ENCODE measurements at regions not wholly inside any gene's neighbourhood (a gene's known extent, or its start where the extent isn't known, plus 50 kb on each side); places are given as distances from the start of the nearest gene placed in this dataset.

- no peak for DNase-seq
Observed at GRCh38 chr13:31853643-31854326, 114.5 kb downstream of the RXFP2 start.

GRCh38 chr13:31859571-31859970, 120.2 kb downstream of the RXFP2 start:
- DNase-seq: no peak

- DNase-seq: no peak
Observed at GRCh38 chr13:31860002-31860401, 120.7 kb downstream of the RXFP2 start.

GRCh38 chr13:31862828-31863227, 123.5 kb downstream of the RXFP2 start:
- DNase-seq: no peak

GRCh38 chr13:31864307-31864706, 125.0 kb downstream of the RXFP2 start:
- DNase-seq: no peak

DNA sequence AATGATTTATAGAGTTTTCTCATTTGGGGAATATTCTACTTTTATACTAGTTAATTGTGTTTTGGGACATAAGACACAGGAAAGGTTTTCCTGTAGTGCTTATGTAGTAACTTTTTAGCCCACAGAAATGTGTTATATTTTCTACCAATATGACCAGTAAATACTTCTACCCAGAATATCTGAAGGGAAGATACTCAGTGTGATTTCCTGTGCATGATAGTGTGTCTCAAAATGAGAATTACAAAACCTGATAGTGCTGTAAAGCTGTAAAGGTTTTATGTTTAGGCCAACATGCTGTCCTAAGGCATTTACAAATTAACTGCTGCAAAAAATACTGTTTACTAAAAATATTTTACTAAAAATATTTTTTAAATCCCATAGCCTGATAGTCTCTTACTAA, 126.8 kb downstream of the RXFP2 start:
- DNase-seq: no peak

GRCh38 chr13:31867709-31868108, 128.4 kb downstream of the RXFP2 start:
- DNase-seq: no peak

- no peak for DNase-seq
Observed at GRCh38 chr13:31869582-31869981, 130.3 kb downstream of the RXFP2 start.

GRCh38 chr13:31870511-31870910, 131.2 kb downstream of the RXFP2 start:
- DNase-seq: no peak

DNA sequence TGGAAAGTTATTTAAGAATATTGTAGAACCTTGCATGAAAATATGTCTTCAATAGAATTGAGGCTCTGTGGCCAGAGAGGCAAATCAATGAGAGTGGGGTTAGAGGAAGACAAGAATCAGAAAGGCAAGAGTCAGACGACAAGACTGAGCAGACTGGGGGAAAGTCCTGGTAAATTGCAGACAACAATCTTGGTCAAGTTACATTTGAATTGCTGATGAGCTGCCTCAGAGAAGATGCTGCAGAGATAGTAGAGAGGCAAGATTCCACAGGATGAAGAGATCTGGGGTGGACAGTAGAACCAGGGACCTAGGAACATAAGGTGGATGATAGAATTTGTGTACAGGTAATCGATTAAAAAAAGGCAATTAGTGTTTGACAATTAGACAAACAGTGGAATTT, 133.8 kb downstream of the RXFP2 start:
- no peak for DNase-seq

DNA sequence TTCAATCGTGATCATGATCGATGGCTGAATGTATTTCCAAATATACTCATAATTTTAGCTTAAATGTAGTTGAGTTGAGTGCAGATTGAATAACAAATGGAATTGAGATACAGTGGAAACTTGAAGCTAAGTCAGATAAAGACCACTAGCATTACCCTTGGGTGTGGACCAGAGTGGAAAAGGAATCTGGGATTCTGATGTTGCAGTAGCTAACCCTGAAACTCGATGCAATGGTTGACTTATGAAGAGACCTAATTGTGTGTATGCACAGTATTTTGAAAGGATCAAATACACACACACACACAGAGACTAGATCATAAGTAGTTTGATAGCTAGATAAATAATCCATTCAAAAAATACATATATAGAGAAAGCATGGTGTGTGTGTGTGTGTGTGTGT, 135.8 kb downstream of the RXFP2 start:
- no peak for DNase-seq

- DNase-seq: no peak
Observed at GRCh38 chr13:31878052-31878451, 138.7 kb downstream of the RXFP2 start.

DNA sequence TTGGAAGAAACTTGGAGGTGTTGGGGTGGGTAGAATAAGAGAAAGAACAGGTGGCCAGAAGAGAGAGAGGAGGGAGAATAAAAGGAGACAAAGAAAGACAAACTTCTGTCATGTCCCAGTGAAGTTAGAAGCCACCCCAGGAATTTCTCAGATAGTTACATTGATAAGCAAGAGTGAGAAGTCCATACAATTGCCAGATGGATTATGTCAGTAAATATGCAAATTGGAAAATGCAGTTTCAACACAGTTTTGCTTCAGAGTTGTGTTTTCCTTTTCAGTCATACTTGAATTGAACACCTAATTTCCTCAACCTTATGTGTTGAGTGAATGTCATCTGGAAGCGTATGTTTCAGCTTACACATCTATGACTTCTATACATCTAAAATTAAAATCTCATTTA, 139.2 kb downstream of the RXFP2 start:
- DNase-seq: no peak

DNA sequence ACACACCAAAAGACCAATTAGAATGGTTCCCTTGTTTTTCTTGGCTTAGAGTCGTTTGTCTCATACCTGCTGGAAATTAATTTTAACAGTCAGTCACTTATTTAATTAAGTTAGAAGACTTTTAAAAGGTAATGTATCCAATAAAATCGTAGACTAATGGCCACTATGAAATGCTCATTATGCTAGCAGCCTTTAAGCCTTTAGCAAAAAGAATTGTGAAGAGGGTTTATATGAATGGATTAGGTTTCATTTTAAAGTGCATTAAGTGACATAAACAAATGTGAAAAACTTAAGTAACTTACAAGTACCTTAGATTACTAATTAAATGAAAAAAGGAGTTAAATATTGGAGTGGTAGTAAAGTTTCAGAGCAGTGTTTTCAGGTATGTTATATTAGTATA, 139.6 kb downstream of the RXFP2 start:
- no peak for DNase-seq

DNA sequence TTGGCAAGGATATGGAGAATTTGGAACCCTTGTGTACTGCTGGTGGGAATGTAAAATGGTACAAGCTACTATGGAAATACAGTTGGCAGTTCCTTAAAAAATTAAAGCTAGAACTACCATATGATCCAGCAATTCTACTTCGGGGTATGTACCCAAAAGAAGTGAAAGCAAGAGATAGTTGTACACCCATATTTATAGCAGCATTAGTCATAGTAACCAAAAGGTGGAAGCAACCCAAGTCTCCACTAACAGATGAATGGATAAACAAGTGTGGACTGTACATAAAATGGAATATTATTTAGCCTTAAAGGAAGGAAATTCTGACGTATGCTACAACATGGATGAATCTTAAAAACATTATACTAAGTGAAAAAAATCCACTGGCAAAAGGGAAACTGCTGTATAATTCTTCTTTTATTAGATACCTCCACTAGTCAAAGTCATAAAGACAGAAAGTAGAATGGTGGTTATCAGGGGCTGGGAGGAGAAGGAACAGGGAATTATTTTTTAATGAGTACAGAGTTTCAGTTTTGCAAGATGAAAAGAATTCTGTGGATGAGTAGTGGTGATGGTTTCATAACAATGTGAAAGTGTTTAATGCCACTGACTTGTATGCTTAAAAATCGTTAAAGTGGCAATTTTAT, 141.6 kb downstream of the RXFP2 start:
- no peak for DNase-seq

GRCh38 chr13:31881495-31881882, 142.2 kb downstream of the RXFP2 start:
- no peak for DNase-seq

GRCh38 chr13:31882794-31883193, 143.5 kb downstream of the RXFP2 start:
- DNase-seq: no peak

GRCh38 chr13:31884556-31884955, 145.2 kb downstream of the RXFP2 start:
- DNase-seq: no peak

DNA sequence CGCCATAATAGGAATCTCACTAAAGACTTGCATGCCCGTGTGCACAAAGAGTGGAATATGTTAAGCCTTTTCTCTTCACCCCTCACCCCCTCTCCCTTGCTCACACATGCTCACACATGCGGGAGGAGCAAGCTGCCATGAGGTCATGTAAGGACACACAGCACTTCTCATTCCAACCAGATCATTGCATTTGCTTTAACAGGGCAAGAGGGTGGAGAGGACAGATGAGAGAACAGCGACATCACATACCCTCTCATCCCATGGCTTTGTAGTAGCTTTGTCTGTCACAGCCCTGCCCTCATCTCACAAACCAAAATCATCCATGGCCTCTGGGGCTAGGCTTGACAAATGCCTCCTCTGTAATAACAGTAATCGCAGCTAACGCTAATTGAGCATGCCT, 145.6 kb upstream of the FRY start:
- no peak for DNase-seq

DNA sequence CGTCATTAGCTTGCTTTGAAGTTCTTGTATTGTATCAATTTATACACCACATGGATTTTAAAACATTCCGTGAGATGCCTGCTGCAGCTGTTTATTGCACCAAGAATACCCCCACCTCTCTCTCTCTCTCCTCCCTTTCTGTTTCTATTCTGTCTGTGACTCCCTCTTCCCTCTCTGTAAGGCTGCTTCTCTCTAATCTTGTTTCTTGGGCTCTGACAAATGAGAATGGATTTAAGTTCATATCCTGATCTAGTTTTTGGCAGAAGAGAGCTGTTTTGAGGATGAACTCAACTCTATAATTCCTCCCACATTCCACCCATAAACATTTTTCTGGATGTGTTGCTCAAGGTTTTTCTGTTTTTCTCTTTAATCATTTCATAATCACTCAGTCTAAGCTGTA, 144.3 kb upstream of the FRY start:
- DNase-seq: no peak

DNA sequence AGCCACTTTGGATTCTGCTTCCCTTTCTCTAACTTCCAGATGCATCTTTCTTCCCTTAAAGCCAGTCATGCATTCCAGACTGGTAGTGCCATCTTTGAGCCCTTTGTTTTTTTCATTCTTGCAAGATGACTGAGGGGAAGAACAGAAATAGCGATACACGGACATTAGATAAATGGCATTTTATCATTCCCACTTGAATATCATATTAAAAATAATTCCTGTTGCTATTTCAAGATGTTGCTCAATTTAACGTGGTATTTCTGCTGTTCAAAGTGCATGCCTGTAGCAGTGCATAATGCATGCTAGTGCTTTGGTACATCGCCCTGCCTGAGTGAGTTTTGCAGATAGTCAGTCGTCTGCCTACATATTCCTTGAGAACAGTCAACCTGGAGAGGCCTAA, 140.6 kb upstream of the FRY start:
- DNase-seq: no peak

- DNase-seq: no peak
Observed at GRCh38 chr13:31891472-31891871, 140.1 kb upstream of the FRY start.

DNA sequence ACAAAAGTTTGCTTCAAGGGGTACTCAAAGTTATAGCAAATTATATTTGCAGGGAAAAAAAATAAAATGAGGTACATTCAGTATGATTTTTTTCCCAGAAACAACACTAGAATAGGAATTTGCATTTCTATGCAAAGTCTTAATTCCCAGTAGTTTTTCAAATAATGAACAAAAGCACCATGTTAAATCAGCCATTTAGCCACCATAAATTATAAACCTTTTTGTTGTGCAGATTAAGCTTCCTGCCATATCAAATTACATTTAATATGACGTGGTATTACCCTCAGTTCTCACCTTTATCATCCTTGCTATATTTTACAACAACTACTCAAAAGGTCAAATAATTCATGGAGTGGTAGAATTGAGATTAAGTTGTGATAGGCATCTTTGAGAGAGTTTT, 136.6 kb upstream of the FRY start:
- no peak for DNase-seq

GRCh38 chr13:31895691-31896090, 135.9 kb upstream of the FRY start:
- no peak for DNase-seq

- DNase-seq: no peak
Observed at GRCh38 chr13:31896427-31896826, 135.1 kb upstream of the FRY start.
